ENCODE measurements at regions not wholly inside any gene's neighbourhood (a gene's known extent, or its start where the extent isn't known, plus 50 kb on each side); places are given as distances from the start of the nearest gene placed in this dataset.

- DNase-seq, result no peak
These were observed 351.5 kb upstream of the ZP4 start for GRCh38 chr1:238242181-238242580.

GRCh38 chr1:238241607-238242006 is 350.9 kb upstream of the ZP4 start:
- no peak for DNase-seq

GRCh38 chr1:238239343-238239742 is 348.6 kb upstream of the ZP4 start:
- DNase-seq, result no peak

- DNase-seq, result no peak
These were observed 343.2 kb upstream of the ZP4 start for GRCh38 chr1:238233966-238234365.

- no peak for DNase-seq
These were observed 341.5 kb upstream of the ZP4 start for GRCh38 chr1:238232084-238232710.

GRCh38 chr1:238226810-238227209 is 336.1 kb upstream of the ZP4 start:
- DNase-seq, result no peak

GRCh38 chr1:238223076-238223640 is 332.4 kb upstream of the ZP4 start:
- no peak for DNase-seq

- no peak for DNase-seq
These were observed 331.0 kb upstream of the ZP4 start for GRCh38 chr1:238221738-238222137.

- no peak for DNase-seq
These were observed 323.7 kb upstream of the ZP4 start for GRCh38 chr1:238214449-238214848.

GRCh38 chr1:238205045-238205662 is 314.4 kb upstream of the ZP4 start:
- no peak for DNase-seq

- DNase-seq, result no peak
These were observed 311.3 kb upstream of the ZP4 start for GRCh38 chr1:238201992-238202391.

GRCh38 chr1:238199325-238199724 is 308.6 kb upstream of the ZP4 start:
- no peak for DNase-seq

GRCh38 chr1:238196516-238196915 is 305.8 kb upstream of the ZP4 start:
- DNase-seq, result no peak

GRCh38 chr1:238191170-238191569 is 300.4 kb upstream of the ZP4 start:
- no peak for DNase-seq

GRCh38 chr1:238187575-238187949 is 296.8 kb upstream of the ZP4 start:
- DNase-seq, result no peak

- no peak for DNase-seq
These were observed 296.3 kb upstream of the ZP4 start for GRCh38 chr1:238186887-238187574.

- no peak for DNase-seq
These were observed 287.4 kb upstream of the ZP4 start for GRCh38 chr1:238177960-238178645.

- DNase-seq, result no peak
These were observed 286.6 kb upstream of the ZP4 start for GRCh38 chr1:238177351-238177750.

GRCh38 chr1:238176441-238176840 is 285.7 kb upstream of the ZP4 start:
- DNase-seq, result no peak

GRCh38 chr1:238171985-238172384 is 281.3 kb upstream of the ZP4 start:
- DNase-seq, result no peak

GRCh38 chr1:238161955-238162354 is 271.2 kb upstream of the ZP4 start:
- no peak for DNase-seq

GRCh38 chr1:238153939-238154338 is 263.2 kb upstream of the ZP4 start:
- DNase-seq, result no peak

GRCh38 chr1:238153253-238153652 is 262.5 kb upstream of the ZP4 start:
- no peak for DNase-seq

- no peak for DNase-seq
These were observed 261.4 kb upstream of the ZP4 start for GRCh38 chr1:238152119-238152518.
